HPDE6-E6E7 (cell line): ENCODE measurements at regions not wholly inside any gene's neighbourhood (a gene's known extent, or its start where the extent isn't known, plus 50 kb on each side); places are given as distances from the start of the nearest gene placed in this dataset.

Experiments
- DNase-seq: peaks from one replicate; pipeline ENCODE4 v3.0.0; 2011; ENCODE audit warnings: missing footprints; ENCODE audit errors: extremely low spot score

DNA sequence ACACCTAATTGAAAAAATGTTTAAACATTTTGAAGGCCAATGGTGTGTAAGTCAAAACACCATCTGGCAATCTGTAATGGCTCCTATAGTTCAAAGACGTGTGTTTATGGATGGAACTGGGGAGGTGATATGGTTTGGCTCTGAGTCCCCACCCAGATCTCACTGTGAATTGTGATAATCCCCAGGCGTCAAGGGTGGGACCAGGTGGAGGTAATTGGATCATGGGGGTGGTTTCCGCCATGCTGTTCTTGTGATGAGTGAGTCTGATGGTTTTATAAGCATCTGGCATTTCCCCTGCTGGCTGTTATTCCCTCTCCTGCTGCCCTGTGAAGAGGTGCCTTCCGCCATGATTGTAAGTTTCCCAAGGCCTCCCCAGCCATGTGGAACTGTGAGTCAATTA lies 52.2 kb downstream of the ADRA2C start:
- no peak for DNase-seq

DNA sequence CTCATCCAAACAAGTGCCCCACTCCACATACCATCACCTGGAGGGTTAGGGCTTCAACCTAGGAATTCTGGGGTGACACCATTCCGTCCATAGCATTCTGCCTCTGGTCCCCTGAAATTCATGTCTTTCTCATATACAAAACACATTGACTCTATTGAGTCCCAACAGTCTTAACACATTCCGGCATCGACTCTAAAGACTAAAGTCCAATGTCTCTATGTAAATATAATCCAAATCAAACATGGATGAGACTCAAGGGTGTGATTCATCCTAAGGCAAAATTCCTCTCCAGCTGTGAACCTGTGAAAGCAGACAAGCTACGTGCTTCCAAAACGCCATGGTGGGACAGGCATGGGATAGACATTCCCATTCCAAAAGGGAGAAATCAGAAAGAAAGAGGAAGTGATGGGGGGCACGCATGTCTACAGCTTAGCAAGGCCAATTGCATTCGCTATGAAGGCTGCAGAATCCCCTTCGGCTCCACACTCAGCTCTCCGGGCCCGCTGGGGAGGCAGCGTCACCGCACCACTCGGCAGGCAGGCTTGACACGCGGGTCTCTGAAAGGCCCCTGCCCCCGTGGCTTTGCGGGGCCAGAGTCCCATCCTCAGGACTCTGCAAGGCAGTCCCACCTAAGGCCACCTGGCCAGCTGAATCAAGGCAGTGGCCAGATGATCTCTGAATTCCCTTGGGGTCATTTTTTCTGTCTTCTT lies 53.2 kb downstream of the ADRA2C start:
- no peak for DNase-seq

DNA sequence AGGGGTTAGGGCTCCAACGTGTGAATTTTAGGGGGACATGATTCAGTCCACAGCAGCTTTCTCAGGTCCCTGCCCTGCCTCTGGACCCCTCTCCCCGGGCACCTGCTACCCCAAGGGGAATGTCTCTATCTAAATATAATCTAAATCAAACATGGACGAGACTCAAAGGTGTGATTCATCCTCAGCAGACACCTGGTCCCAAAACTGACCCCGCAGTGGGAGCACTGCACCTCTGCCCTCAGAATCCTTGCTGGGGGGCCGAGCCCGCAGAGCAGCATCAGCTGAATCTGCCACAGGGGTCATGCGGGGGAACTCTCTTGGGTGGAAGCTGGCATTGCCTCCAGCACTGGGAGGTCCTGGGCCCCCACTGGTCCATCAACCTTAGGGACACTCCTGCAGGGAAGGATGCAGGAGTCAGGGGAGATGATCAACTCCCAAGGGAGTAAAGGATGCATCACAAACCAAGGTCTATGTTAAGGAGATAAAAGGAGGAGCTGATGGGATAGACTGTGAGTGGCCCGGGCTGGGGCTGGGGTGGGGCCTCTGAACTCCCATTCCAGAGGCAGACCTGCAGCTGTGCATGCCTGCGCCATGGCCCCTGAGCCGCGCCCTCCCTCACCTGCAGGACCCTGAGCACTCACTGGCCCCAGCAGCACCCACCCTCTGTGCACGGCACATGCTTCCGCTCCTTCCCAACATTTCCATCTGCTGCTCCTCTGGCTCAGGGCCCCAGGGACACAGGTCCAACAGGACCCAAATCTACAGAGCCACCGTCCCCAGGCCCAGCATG lies 54.0 kb downstream of the ADRA2C start:
- DNase-seq, result no peak

DNA sequence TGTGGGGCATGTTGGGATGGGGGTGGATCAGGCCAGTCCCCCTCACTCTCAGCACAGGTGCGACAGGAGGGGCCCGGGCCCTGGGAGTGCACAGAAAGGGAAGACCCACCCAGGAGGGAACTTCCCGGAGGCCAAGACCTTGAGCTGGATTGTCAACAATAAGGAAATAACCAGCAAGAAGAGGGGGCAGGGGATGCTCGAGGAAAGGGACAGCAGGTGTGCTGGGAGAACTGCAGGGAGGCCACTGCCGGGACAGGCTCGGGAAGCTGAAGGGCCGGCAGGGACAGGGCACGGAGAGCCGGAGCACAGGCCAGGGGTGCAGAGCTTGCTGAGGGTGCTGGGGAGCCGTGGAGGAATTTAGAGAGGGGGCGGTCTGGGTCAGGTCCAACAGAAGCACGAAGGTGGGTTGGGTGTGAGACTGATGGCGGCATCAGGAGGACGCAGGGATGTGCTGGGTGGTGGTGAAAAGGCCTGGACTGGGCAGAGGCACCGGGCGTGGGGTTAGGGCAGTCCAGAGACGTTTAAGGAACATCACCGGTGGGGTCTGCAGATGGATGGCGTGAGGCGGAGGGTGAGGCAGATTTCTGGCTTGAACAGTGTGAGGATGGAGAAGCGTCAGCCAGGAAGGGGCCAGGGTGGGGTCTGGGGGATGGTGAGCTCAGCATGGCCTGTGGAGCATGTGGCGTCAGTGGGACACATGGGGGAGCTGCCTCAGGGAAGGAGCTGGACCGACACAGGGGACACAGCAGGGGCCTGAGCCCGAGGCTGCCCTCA lies 54.8 kb downstream of the ADRA2C start:
- DNase-seq, result no peak

DNA sequence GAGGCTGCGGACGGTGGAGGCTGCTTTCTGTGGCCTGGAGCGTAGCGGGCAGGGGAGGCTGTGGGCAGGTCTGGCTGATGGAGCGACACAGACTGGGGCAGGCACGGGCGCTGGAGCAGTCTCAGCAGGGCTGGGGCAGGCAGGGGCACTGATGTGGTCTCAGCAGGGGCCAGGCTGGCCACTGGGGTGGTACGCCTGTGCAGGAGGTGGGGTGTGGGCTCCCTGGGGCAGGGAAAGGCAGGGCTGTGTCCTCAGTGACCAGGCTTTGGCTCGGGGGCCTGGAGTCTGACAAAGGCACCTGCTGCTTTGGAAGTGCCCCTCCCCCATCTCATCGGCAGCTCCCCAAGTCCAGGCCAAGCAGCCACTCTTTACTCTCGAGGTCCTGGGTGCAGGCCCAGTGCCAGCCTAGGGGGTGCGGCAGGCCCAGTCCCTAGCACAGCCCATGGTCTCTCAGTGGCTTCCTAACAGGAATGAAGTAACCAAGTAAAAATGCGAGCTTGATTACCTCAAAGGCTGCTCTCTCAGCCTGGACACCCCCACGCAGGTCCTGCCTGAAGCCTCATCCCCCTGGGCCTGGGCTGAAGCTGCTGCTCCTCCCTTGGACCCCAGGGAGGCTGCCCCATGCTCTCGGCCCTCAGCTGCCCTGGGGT lies 55.5 kb downstream of the ADRA2C start:
- DNase-seq, result no peak

DNA sequence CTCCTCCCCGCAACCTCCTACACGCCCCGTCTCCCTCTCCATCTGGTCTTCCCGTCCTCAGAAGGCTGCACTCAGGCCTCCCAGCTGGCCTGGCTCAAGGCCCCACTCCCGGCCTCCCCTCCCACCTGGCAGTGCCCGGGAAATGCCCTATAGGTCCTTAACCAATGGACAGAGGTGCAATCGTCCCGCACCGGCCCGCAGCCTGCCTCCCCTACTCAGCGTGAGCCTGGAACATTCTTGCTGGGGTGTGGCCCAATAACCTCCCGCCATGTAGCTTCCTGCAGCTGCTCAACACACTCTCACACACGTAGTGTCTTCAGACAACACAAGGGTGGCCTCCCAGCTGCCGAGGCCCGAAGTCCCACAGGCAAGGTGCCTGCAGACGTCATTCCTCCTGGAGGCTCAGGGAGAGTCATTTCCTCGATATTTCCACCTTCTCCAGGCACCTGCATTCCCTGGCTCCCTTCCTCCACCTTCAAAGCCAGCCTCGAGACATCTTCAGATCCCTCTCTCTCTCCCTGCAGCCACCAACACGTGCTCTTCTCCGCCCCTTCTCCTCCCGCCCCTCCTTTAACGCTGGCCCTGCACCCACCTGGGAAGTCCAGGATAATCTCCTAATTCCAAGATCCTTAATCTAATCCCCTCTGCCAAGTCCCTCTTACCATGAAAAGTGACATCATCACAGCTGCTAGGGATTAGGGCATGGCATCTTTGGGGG lies 56.2 kb downstream of the ADRA2C start:
- DNase-seq, result no peak

DNA sequence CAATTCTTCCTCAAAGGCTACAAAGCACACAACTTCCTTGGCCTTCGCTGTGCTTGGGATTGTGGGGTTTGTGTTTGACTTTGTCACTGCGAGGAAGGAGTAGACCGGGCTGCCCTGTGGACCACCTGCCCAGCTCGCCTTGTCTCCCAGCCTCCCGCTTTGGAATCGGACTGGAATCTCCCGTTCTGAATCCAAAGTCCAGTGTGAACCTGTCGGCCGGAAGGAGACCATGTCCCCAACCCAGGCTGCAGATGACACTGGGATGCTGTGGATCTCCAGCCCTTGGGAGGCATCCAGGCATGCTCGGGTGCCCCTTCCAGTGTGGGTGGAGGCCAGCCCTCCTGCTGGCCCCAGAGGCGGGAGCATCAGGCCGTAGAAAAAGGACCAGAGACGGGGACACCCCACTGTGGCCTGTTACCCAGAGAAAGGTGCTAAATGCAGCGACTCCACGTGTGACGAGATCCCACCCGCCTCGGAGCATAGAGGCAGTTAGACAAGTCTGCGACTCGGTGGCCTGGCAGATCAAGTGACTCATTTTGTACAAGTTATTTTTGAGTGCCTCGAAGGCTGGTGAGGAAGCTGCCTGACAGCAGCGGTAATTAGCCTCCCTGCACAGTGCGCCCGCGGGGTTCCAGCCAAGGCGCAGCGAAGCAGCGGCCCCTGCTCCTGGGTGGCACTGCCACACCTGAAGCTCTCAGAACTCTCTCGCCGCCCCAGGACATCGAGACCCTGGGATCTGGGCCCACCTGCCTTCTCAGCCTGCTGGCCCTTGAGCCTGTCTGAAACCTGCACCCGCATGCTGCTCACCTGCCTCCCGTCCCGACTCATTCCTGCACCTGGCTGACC lies 57.5 kb downstream of the ADRA2C start:
- DNase-seq, result no peak

DNA sequence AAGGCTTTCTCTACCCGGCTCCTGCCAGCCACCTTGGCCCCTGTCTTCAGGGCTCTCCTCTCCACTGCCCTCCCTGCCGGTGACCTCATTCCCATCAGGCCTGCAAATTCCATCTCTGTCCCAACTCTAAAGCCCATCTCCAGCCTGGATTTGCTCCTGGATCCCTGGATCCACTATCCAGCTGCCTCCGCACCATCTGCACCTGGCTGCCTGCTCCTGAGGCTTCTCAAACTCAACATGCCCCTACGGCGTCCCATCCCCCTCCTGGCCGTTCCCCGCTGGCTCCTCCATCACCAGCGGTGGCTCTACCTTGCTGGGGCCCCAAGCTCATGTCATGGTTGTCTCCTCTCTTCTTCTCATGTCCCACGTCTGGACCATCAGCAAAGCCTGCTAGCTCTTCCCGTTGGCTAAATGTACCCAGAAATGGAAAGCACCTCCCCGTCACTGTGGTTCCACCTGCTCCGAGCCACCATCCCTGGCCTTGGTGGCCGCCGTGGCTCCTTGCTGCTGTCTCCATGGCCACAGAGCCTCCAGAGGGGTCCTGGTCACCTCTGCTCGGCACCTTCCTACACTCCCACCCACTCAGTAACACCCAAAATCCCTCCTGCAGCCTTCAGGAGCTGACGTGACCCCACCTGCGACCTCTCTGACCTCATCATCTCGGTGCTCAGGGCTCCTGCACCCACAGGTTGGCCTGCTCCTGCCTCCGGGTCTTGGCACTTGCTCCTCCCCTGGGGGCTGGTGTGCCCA lies 58.5 kb downstream of the ADRA2C start:
- DNase-seq, result no peak

DNA sequence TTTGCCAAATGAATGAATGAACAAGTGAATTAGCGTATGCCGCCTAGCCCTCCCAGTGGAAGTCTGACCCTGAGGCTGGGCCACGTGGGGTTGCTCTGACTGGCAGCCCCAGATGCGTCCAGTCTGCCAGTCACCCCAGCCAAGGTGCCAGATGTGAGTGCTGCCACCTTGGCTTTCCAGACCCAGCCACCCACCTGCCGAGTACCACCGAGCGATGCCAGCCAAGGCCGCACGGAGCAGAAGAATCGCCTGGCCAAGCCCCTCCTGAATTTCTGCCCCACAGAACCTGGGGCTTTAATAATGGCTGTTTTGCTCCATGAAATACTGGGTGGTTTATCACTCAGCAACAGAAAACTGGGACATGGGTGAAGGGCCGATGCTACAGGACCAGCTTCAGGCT lies 59.3 kb downstream of the ADRA2C start:
- no peak for DNase-seq

DNA sequence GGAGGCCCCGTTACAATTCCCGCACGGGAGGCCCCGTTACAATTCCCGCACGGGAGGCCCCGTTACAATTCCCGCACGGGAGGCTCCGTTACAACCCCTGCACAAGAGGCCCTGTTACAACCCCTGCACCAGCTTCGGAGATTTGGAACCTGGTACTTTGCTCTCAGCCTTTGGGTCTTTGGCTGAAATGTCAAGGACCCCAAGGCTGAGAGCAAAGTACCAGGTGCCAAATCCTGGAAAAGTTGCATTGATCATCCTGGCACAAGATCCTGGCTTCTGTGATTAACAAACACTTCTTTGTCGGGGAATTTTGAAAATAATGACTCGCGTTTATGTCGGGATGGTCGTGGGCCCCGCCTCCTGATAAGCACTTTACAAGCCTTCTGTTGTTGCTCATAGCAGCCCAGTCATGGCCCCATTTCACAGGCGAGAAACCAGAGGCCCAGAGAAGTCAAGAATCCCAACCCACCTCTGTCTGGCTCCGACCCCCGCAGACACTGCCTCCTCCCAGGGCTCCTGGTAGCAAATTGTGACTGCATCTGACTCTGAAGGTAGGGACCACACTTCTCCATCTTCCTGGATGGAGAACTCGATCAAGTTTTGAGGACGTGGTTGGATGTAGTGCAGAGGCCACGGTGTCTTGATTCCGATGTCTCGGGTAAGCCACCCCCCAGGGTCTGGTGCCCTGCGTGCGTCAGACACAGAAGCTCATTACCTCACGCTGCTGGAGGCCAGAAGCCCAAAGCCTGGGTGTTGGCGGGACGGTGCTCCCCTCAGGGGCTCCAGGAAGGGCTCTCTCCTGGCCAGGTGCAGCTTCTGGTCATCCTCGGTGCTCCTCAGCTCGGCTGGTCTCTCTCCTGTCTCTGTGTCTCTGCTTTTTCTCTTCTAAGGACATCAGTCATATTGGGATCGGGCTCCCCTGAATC lies 60.3 kb downstream of the ADRA2C start:
- no peak for DNase-seq

DNA sequence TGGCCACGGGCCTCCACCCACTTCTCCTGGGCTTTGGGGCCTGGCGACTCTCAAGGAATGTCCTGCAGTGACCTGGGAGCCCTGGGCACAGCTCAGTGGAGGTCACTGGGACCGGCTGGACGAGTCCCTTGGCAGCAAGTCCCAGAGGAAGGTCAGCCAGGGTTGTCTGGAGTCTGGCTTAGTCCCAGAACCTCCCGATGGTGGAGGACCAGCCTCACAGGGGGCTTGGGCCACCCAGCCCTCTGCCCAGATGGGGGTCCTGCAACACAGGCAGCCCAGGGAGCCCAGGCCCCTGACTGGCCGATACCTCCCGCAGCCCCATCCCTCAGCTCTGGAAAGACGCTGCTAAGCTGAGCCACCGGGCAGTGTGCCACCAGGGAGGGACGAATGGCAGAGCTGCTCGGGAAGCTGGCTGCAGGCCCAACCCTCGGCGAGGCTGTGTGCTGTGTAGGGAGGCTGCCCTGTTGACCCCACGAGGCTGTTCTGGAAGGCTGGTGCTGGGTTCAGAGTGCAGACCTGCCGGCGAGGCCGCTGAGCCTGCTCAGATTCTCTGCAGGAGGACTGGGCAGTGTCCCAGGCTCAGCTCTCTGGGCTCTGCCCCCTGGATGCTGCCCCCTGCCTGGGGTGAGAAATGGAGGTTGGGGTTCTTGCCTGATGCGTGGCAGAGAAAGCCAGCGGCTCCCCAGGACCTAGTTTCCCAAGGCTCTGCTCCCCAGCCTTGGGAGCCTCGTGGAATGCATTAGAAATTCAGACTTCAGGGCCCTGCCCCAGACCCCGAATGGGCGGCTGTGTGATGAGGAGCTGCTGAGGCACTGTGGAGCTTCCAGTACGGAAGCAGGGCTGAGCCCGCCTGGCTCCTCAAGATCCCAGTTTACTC lies 61.7 kb downstream of the ADRA2C start:
- DNase-seq, result no peak

DNA sequence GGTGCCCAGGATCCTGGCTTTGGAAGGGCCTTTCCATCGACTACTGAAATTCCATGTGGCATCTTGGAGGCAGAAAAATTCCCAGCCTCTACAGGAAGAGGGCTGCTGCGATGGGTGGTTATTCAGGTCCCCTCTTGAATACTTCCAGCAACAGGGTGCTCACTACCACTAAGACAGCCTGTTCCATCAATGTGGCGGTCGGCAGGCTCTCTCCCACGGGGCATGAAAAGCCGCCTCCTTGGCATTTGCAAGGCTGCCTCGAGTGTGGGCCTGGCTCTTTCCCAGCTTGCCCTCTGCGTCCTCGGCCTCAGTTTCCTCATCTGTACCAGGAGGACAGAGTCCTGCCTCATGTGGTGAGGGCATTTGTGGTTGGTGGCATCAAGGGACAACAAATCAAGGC lies 62.4 kb downstream of the ADRA2C start:
- DNase-seq, result no peak

DNA sequence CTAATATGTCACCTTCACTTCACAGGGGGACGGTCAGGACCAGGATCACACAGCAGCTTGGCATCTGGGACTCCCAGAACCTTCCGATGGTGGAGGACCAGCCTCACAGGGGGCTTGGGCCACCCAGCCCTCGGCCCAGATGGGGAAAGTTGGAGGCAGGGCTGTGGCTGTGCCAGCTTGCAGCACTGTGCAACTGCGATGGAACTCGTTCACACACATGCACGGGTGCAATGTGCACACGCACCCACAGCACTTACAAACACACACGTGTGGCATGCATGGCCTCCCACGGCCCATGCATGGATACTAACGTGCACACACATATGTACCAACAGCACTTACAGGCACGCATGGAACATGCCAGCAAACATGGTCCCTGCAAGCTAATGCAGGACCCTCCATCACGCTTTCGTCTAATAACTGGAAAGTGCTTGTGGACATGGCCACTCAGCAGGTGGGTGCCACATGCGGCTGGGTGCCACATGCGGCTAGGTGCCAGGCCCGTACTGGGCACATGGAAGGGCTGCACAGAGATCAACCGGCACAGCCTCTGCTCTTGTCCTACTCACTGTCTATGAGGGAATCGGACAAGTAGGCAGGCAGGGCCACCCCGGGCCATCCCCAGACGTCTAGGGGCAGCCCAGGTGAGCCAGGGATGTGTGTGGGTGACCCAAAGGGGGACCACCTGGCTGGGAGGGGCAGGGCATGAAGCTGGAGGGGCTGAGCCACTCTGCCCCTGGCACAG lies 63.2 kb downstream of the ADRA2C start:
- DNase-seq, result no peak

DNA sequence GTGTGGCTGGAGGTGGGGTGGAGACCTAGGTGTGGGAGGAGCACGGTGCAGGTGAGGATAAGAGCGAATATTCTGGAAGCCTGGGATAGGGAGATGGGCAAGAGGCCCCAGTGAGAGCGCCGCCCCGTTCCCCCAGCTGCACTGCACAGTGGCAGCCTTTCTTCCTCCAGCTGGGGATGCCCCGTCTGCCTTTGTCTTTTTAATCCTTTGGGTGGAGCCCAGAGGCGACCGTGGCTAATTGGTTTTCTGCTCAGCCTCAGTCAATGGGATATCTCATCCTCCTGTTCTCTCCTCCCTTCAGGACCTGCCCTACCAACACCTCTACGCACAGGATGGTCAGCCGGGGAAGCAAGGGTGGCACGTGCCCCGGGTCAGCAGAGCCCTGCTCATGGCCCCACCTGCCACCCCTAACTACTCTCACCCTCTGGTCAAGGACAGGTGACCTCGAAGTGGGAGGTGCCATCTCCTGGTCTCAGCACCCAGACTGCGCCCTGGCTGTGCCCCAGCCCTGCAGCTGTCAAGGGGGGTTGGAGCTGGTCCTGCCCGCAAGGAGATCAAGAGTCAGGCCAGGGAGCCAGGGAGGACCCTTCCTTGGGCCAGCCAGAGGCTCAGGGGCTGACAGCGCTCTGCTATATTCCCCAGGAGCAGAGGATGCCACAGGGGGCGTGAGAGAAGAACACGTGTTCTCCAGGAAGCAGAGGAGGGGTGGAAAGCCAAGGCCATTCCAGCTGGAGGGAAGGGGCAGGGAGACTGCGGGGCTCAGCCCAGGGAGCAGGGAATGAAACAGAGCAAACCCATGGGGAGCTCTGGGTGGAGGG lies 64.0 kb downstream of the ADRA2C start:
- no peak for DNase-seq

DNA sequence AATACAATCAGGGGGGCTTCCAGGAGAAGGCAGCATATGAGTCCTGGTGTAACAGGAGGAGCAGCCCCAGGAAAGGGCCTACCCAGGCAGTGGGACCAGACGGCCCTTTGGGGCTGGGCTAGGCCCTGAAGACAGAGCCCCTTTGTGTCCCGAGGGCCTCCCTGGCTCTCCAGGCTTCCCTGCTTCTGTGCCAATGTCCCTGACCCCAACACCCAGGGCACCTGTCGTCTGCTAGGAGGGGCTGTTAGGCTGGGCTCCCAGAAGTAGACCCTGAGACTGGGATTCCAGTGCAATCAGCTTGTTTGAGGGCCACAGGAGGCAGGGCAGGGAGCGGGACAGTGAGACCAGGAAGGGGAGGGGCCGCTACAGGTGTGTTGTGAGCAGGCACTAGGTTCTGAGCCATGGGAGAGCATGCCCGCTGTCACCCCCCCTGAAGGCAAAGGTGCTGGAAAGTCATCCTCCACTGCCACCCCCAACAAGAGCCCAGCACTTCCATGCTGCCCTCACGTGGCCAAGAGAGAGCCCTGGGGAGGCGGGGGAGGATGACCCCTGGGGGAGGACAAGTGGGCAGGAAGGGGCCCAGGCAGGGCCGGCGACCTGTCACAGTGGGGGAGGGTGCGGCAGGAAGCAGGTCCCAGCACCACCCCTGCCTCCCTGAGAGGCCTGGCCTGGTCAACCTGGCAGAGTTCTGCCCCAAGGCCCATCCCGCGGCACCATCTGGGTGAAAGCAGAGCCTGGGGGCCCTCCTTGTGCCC lies 64.8 kb downstream of the ADRA2C start:
- DNase-seq, result no peak
